ENCODE measurements at regions not wholly inside any gene's neighbourhood (a gene's known extent, or its start where the extent isn't known, plus 50 kb on each side); places are given as distances from the start of the nearest gene placed in this dataset.

GRCh38 chr14:86521031-86521730 is 991.2 kb downstream of the FLRT2 start:
- no peak for DNase-seq (ENCODE audit: low read depth)

DNA sequence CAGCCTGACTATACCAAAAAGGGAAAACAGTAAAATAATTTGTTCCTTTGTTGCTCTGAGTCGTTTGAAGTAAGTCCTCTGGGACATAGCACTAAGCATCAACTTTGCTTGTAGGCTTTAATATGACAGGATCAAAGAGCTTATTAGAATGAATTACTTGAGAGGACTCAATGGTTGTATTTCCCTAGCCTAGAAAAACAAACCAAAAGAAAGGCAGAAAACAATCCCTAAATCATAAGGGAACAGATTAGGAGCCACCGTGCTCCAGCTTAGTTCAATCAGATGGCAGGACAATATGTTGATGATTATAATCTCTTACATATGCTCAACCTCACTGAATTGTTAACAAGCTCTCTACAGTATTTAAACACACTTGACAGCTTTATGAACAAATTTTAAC is 988.4 kb downstream of the FLRT2 start:
- DNase-seq (ENCODE audit: low read depth) = no peak

GRCh38 chr14:86515195-86515594 is 985.3 kb downstream of the FLRT2 start:
- no peak for DNase-seq (ENCODE audit: low read depth)

DNA sequence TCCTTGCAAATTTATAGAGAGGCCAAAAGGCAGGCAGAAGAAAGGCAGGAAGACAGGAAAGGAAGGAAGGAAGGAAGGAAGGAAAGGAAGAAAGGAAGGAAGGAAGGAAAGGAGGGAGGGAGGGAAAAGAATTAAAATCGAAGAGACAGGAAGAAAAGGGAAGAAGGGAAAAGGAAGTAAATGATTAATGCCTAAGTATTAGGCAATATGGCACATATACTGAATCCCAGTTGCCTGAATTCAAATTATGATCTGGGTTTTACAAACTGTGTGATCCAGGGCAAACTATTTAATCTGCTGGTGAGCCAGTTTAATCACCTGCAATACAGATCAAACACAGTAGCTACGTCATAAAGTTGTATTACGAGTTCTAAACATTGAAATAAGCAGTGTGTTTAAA is 983.6 kb downstream of the FLRT2 start:
- no peak for DNase-seq (ENCODE audit: low read depth)

GRCh38 chr14:86513056-86513455 is 983.1 kb downstream of the FLRT2 start:
- no peak for DNase-seq (ENCODE audit: low read depth)

- no peak for DNase-seq (ENCODE audit: low read depth)
Measured at GRCh38 chr14:86510491-86510890, 980.5 kb downstream of the FLRT2 start.

DNA sequence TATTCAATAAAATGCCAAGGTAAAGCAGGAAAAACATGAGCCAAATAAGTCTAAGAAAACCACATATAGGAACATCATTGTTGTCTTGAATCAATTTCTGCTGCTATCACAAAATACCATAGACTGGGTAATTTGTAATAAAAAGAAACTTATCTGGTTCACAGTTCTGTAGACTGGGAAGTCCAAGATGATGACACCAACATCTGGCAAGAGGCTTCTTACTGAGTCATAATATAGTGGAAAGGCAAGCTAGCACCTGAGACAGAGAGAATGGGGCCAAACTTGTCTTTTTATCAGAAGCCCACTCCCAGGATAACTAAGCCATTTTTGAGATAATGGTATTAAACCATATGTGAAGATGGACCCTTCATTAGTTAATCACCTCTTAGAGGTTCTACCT is 975.9 kb downstream of the FLRT2 start:
- no peak for DNase-seq (ENCODE audit: low read depth)

- DNase-seq (ENCODE audit: low read depth) = no peak
Measured at GRCh38 chr14:86501611-86502010, 971.7 kb downstream of the FLRT2 start.

GRCh38 chr14:86491743-86492142 is 961.8 kb downstream of the FLRT2 start:
- no peak for DNase-seq (ENCODE audit: low read depth)

- DNase-seq (ENCODE audit: low read depth) = peak; percentile 37
Measured at GRCh38 chr14:86481104-86481503, 951.2 kb downstream of the FLRT2 start.

GRCh38 chr14:86464341-86464740 is 934.4 kb downstream of the FLRT2 start:
- no peak for DNase-seq (ENCODE audit: low read depth)

- peak; percentile 18 for DNase-seq (ENCODE audit: low read depth)
Measured at GRCh38 chr14:86462193-86462753, 932.3 kb downstream of the FLRT2 start.

DNA sequence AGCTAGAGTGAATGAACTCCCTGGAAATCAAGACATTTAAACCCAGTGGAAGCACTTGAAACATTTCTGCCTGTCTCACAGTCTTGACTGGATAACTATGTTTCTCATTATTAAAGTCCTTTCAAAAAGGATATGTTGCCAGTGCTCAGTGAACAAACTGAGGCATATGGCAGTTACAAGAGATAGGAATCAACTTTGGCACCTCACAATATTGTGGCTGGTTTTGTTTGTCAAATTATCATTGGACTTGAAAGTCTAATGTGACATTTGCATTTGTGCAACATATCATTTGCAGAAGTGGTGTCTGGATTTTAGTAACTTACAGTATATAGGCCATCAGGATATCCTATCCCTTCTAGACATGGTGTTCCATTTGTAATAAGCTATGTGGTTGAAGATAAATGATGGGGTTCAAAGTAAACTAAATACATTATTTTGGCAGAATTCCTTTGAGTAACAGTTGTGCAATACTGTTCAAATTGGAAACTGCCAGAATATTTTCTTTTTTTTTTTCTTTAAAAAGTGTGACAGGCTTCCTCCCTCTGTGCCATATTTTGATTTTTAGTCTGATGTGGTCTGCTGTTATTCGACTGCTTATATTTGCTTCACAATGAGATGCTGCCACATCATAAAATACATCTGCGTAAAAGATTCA is 927.7 kb downstream of the FLRT2 start:
- no peak for DNase-seq (ENCODE audit: low read depth)

DNA sequence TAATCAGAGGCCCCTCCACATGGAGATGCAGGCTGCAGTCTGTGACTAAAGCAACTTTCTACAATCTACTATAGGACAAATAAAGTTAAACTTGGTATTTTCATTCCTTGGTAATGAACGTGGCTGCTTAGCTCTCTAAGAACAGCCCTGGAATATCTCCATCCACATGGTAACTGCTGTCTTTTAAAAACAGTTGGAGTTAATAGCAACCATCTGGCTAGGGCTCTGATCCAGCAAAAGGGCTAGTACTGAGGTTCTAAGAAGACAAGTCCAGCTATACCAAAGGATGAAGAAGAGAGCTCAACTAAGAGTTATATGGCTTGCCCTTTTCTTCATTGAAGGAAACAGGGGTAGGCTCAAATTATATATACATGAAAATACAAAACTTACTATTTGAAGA is 920.1 kb downstream of the FLRT2 start:
- DNase-seq (ENCODE audit: low read depth) = no peak

DNA sequence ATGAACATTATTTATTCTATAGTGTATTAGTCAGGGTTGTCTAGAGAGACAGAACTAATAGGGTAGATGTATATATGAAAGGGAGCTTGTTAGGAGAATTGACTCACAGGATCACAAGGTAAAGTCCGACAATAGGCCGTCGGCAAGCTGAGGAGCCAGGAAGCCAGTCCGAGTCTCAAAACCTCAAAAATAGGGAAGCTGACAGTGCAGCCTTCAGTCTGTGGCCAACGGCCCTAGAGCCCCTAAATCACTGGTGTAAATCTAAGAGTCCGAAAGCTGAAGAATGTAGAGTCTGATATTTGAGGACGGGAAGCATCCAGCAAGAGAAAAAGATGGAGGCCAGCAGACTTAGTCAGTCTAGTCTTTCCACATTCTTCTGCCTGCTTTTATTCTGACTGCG is 912.2 kb downstream of the FLRT2 start:
- no peak for DNase-seq (ENCODE audit: low read depth)

DNA sequence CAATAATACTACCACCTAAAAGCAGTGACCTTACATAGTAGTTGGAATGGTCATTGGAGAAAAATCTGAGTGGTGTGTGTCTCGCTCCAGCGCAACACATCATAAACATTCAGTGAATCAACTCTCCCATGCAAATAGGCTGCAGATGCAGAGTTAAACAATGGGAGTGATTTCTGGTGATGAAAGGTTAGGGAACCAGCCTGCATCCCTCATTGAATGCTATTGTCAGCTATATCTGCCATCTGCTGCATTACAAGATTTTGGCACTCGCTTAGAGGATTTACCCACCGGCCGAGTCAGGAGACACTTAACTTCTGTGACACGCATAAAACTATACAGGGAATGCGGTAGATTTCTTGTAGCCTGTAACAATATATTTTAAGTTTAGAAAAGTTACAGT is 900.9 kb downstream of the FLRT2 start:
- no peak for DNase-seq (ENCODE audit: low read depth)

DNA sequence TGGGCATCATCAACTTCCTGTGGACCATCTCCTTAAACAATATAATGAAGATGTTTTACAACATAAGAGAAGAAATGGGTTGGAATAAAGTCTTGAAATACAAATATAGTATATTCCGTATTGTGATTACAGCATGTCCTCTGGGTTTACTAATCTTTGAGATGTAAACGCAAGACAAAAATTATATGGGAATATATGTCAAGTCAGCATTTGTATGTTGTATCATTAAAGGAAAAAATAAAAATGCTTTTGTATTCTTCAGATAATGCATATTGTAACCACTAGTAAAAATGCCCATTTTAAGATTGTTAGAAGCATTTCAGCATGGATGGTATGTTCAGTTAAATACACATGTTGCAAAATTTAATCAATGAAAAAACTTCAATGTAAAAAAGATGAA is 893.3 kb downstream of the FLRT2 start:
- DNase-seq (ENCODE audit: low read depth) = no peak

GRCh38 chr14:86420131-86420530 is 890.2 kb downstream of the FLRT2 start:
- DNase-seq (ENCODE audit: low read depth) = no peak

- no peak for DNase-seq (ENCODE audit: low read depth)
Measured at GRCh38 chr14:86414146-86414545, 884.2 kb downstream of the FLRT2 start.

DNA sequence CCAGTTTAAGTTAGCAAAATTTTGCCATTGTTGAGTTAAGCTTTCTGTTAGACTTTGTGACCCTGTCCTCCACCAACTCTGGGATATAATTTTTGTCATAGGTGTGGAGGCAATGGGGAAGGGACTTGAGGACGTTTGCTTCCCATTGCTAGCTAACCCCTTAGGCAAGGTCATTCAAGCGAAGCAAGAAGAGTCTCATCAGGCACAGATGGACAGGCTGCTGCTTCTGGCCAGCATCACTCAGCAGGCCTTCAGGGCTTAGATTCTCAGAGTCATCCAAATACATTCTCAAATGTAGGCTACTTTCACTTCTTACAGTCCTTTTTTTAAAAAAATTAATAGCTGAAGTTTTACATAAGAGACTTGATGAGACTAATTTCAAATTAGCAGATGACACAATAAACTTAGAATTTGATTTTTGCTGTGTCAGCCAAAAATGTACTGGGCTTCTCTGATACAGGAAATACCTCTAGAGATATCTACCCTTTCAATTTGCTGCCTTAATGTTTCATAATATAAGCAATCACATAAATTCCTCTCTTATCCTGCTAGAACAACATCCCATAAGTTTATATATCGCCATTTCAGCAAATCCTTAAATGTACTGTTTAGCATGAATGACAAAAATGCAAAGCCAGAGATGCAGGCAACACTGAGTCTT is 875.2 kb downstream of the FLRT2 start:
- peak; percentile 1 for DNase-seq (ENCODE audit: low read depth)

GRCh38 chr14:86404425-86404824 is 874.5 kb downstream of the FLRT2 start:
- no peak for DNase-seq (ENCODE audit: low read depth)

DNA sequence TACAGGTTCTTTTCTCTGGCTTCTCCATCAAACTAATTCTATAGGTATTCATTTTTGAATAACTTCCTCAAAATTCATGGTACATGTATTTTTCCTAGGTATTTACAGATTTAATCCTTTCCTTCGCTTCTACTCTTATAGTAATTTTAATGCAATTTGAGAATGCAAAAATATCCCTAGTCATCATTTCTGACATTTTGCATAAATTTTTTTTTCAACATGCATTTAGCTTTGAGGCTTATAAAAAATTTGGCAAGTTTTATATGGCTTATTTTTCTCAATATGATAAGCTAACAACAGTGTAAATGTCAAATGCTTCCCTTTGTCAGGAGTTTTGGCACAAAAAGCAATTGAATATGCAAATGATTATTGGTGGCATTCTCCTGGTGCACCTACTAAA is 872.6 kb downstream of the FLRT2 start:
- no peak for DNase-seq (ENCODE audit: low read depth)

DNA sequence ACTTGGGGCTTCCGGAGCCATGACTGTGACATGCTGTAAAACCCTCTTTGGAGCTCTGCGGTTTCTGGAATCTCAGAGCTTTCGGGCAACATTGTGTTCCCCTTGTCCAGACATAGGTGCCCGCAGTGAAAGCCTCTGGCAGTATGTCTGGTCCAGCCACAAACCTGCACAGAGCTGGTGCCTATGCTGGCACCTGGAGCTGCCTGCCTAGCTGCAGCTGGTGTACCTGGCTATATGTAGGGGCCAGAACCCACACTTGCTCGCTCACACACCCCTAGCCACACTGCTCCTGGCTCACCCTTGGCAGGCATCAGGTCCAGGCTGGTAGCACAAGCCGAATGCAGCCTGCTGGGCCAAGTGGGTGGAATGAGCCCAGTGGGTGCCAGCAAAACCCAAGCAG is 861.1 kb downstream of the FLRT2 start:
- no peak for DNase-seq (ENCODE audit: low read depth)

Data from iris pigment epithelial cell (primary cell).